ENCODE measurements at regions not wholly inside any gene's neighbourhood (a gene's known extent, or its start where the extent isn't known, plus 50 kb on each side); places are given as distances from the start of the nearest gene placed in this dataset.

DNA sequence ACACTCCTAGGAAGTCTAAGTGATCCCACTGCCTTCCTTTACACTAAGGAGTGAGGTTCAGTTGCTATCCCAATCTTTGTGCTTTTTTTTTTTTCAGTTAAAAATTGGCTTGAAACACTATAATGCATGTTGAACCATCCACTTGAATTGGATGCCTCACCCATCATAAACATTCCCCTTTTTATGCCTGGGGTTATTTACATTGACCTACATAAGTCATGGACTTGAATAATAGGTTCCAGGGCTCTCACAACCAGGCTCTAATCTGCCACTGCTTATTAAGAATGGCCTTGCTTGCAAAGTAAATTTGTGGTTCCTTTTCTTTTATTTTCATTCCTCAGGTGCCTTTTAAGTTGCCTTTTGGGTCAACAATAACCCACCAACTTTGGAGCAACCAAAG, 236.1 kb upstream of the MEIS1 start:
- TF ChIP-seq ZNF274 (IDR thresholded peaks at IDR 0.05; ENCODE audit: low read length) (no peak), ZNF274 (tag by site-specific recombination; IDR thresholded peaks at IDR 0.05; ENCODE audit: borderline replicate concordance) (no peak), ZNF398 (tag by site-specific recombination; IDR thresholded peaks at IDR 0.05) (no peak), CTCF (tag by site-specific recombination; IDR thresholded peaks at IDR 0.05) (no peak), ZSCAN30 (tag by site-specific recombination; IDR thresholded peaks at IDR 0.05) (no peak), ZNF266 (tag by site-specific recombination; IDR thresholded peaks at IDR 0.05; ENCODE audit: low read depth) (no peak), ZNF121 (tag by site-specific recombination; IDR thresholded peaks at IDR 0.05) (no peak), HOXA7 (CRISPR knock-in tag; IDR thresholded peaks at IDR 0.05; ENCODE audit: borderline replicate concordance) (no peak)
